ENCODE measurements at regions not wholly inside any gene's neighbourhood (a gene's known extent, or its start where the extent isn't known, plus 50 kb on each side); places are given as distances from the start of the nearest gene placed in this dataset.

DNA sequence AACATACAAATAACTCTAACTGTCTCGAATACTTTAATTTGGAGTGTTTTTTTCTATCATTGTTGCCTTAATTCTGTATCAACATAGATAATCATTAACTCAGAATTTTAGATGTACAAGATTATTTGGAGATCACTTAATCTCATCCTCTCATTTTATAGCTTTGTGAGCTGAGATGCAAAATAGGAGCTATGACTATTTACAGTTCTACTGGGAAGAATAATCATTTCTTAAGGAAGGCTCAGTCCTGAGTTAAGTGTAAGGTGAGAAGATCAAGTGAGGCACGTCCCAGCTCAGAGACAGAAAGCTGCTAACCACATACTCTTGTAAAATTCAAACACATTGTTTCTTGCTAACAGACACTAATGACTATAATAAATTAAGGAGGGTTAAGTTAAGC is 66.2 kb downstream of the CCDC54 start:
- TF ChIP-seq CTCF (IDR thresholded peaks at IDR 0.05) (no peak), POLR2A (IDR thresholded peaks at IDR 0.05) (no peak)
